22Rv1 (cell line): ENCODE measurements at regions not wholly inside any gene's neighbourhood (a gene's known extent, or its start where the extent isn't known, plus 50 kb on each side); places are given as distances from the start of the nearest gene placed in this dataset.

Experiments
- H3K27ac ChIP-seq: fragments of 450-650 bp; 2 replicates; pipeline ENCODE4 v1.5.1; 2017
- ZFX ChIP-seq: fragments of 450-650 bp; IDR thresholded peaks from 2 replicates; pipeline ENCODE4 v1.6.1; 2017; ENCODE audit warnings: antibody characterized with exemption, borderline replicate concordance
- TF ChIP-seq, protein P1 (sequence below): fragments of 450-650 bp; IDR thresholded peaks from 2 replicates; pipeline ENCODE4 v1.5.1; 2017; ENCODE audit warnings: mild to moderate bottlenecking

DNA sequence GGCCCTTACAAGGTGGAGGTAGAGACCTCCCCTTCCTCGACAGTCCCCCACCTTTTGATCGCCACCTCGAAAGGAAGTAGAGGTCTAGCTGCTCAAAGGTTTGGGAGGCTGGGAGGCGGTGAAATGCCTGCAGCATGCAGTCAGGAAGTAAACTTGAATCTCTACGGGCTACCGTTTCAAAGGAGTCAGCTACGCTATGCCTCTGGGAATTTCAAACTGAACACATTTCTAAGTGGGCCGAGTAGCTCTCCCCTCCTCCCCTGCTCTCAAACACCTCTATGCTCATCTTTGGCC, 68.0 kb downstream of the CXCL12 start:
- TF ChIP-seq ZFX: no peak
- TF ChIP-seq, protein P1, sequence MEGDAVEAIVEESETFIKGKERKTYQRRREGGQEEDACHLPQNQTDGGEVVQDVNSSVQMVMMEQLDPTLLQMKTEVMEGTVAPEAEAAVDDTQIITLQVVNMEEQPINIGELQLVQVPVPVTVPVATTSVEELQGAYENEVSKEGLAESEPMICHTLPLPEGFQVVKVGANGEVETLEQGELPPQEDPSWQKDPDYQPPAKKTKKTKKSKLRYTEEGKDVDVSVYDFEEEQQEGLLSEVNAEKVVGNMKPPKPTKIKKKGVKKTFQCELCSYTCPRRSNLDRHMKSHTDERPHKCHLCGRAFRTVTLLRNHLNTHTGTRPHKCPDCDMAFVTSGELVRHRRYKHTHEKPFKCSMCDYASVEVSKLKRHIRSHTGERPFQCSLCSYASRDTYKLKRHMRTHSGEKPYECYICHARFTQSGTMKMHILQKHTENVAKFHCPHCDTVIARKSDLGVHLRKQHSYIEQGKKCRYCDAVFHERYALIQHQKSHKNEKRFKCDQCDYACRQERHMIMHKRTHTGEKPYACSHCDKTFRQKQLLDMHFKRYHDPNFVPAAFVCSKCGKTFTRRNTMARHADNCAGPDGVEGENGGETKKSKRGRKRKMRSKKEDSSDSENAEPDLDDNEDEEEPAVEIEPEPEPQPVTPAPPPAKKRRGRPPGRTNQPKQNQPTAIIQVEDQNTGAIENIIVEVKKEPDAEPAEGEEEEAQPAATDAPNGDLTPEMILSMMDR: no peak
- no peak overlapping the region for H3K27ac ChIP-seq

DNA sequence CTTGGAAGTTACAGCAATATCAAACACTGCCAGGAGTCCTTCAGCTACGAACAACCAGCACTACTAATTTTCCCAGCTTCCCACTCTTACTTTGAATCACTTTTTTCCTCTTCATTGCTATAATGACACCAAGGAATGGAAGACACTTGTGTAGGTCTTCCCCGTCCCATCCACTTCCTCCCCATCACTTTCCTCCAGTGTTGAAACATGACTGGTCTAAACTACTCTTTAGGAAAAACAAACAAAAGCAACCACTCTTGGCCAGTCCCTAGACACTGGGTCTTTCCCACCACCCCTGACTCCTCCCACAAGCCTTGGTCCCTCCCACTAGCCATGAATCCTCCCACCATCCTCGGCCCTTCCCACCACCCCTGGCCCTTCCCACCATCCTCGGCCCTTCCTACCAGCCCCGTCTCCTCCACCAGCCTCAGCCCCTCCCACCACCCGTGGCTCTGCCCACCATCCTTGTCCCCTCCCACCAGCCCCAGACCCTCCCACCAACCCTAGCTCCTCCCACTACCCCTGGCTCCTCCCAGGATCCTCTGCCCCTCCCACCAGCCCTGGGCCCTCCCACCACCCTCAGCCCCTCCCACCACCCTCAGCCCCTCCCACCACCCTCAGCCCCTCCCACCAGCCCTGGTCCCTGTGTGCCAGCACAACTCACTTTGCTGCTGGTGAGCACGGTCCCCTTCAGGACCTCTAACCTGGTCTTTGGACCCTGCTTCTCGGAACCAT, 68.5 kb downstream of the CXCL12 start:
- no peak for TF ChIP-seq ZFX
- TF ChIP-seq, protein P1: no peak
- H3K27ac ChIP-seq: no peak overlapping the region

DNA sequence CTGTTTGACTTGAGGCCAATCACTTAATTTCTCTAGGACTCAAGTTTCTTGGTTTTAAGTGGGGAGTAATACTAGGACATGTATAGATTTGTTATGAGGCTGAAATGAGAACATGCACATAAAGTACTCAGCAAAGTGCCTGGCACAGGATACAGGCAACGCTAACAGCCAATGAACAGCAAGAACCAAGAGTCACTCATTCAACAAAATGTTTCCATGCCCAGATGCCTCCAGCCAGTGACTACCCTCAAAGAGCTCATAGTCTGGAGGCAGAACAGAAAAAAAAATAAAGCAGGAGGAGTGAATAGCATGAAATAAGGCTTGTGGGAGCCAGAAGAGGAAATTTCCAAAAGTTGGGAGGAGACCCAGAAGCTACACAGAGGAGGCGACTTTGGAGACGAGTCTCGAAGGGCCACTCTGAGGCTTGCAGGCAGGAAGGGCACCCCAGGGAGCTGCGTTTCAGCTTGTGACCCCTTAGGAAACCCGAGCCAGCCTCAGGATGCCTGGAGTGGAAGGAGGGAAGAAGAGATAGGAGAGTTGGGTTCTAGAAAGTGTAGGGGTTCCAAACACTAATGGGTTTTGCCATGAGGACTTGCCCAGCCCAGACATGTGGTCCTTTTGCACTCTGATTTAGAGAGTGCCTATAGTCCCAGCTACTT, 70.0 kb downstream of the CXCL12 start:
- H3K27ac ChIP-seq: no peak overlapping the region
- no peak for TF ChIP-seq ZFX
- TF ChIP-seq, protein P1: no peak

DNA sequence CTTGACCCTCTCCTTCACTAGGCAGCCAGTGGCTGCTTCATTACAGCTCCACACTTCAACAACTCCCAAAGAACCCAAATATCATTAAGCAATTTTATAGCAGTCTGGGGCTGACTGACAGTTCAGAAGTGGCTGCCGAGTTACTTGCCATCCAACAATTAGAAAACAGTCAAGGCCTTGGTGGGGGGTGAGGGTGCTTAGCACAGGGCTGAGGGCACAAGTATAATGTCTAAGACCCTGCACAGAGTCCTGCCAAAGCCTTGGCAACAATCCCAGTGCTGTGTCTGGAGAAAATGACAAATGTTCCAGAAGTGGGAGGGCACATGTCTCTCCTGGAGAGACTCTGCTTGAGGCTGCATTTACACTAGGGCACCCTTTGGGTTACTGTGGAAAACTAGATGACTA, 71.1 kb downstream of the CXCL12 start:
- H3K27ac ChIP-seq: no peak overlapping the region
- no peak for TF ChIP-seq ZFX
- TF ChIP-seq, protein P1: no peak

DNA sequence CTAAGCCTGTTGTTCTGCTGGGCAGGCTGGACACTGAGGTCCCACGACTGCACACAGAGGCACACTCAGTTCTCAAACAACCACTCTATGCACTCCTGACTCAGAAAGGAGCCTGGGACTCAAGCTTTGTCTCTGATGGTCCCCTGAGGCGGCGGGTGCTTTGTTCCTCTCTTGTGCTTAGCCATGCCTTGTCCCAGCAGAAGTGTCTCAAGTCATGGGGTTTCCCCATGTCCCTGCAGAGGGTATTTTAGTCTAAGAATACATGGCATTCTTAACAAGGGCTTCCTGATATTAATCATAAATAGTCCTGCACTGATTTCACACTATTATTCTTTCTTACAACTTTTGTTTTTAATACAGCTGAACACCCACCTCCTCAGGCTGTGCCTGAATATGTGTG, 72.5 kb downstream of the CXCL12 start:
- TF ChIP-seq, protein P1: no peak
- no peak for TF ChIP-seq ZFX

DNA sequence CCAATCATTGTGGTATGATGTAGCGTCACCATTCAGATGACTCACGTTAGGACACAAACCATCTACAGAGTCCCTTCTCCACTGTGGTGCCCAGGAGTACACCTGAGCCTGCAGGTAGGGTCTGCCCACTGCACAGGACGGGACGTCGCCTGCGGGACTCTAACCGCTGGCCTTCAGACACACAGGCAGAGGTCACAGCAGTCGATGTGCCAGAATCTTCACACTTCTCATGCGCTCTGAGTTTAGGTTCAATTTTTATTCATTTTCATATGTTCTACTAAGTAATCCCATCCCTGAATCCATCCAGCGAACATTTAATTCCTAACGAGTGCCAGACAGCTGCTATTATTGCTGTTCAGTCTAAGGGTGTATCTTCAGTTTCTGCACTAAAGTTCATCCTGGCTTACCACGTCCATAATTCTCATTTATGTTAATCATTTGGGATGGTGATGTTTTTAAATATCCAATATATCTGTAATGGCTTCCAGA, 73.3 kb downstream of the CXCL12 start:
- TF ChIP-seq, protein P1: no peak
- TF ChIP-seq ZFX: no peak
- H3K27ac ChIP-seq: no peak overlapping the region

More for the DNA sequence above, 72.5 kb downstream of the CXCL12 start:
- no peak overlapping the region for H3K27ac ChIP-seq
